DOHH2 (cell line): ENCODE measurements at regions not wholly inside any gene's neighbourhood (a gene's known extent, or its start where the extent isn't known, plus 50 kb on each side); places are given as distances from the start of the nearest gene placed in this dataset.

Source experiments
- H3F3A ChIP-seq: fragments of 200-600 bp; sonication (generic), shearing (Covaris generic); 2 replicates; pipeline ENCODE4 v1.6.0; 2016; ENCODE audit warnings: antibody characterized with exemption, mild to moderate bottlenecking; ENCODE audit not compliant: control insufficient read depth, insufficient read depth
- H3K27ac ChIP-seq: fragments of 200-600 bp; sonication (generic); 2 replicates; pipeline ENCODE4 v1.5.1; 2014; ENCODE audit warnings: low read depth, mild to moderate bottlenecking, low read length, moderate library complexity
- H3K27me3 ChIP-seq: fragments of 200-600 bp; sonication (generic); 2 replicates; pipeline ENCODE4 v1.6.1; 2014; ENCODE audit warnings: mild to moderate bottlenecking, low read length, mixed read lengths; ENCODE audit not compliant: control insufficient read depth
- H3K36me3 ChIP-seq: fragments of 200-600 bp; sonication (generic); 2 replicates; pipeline ENCODE4 v1.6.1; 2014; ENCODE audit warnings: mild to moderate bottlenecking, low read length, moderate library complexity, mixed read lengths; ENCODE audit not compliant: control insufficient read depth
- H3K4me1 ChIP-seq: fragments of 200-600 bp; sonication (generic); 2 replicates; pipeline ENCODE4 v1.6.1; 2014; ENCODE audit warnings: mild to moderate bottlenecking, low read length, mixed read lengths; ENCODE audit not compliant: control insufficient read depth
- H3K4me2 ChIP-seq: fragments of 200-600 bp; sonication (generic); 2 replicates; pipeline ENCODE4 v1.6.0; 2014; ENCODE audit warnings: mild to moderate bottlenecking, low read length, moderate library complexity
- H3K4me3 ChIP-seq: fragments of 200-600 bp; sonication (generic); 2 replicates; pipeline ENCODE4 v1.5.1; 2014; ENCODE audit warnings: mild to moderate bottlenecking, low read length, mixed read lengths
- H3K79me2 ChIP-seq: fragments of 200-600 bp; sonication (generic); 2 replicates; pipeline ENCODE4 v1.6.1; 2014; ENCODE audit warnings: mild to moderate bottlenecking, low read length, mixed read lengths; ENCODE audit not compliant: control insufficient read depth
- H3K9me2 ChIP-seq: fragments of 200-600 bp; sonication (generic); replicated peaks from 2 replicates; pipeline ENCODE4 v1.6.1; 2014; ENCODE audit warnings: mild to moderate bottlenecking, low read length, mixed read lengths; ENCODE audit not compliant: control insufficient read depth
- H3K9me3 ChIP-seq: fragments of 200-600 bp; sonication (generic); 2 replicates; pipeline ENCODE4 v1.6.1; 2014; ENCODE audit warnings: antibody characterized with exemption, low read length, mixed read lengths; ENCODE audit not compliant: control insufficient read depth, insufficient read depth
- H4K20me1 ChIP-seq: fragments of 200-600 bp; sonication (generic); 2 replicates; pipeline ENCODE4 v1.6.0; 2014; ENCODE audit warnings: low read depth, mild to moderate bottlenecking, antibody characterized with exemption, low read length, moderate library complexity; ENCODE audit not compliant: control insufficient read depth, insufficient read depth
- EZH2phosphoT487 ChIP-seq: fragments of 200-600 bp; sonication (generic); IDR thresholded peaks from 2 replicates; pipeline ENCODE4 v1.6.1; 2017; ENCODE audit warnings: borderline replicate concordance, mild to moderate bottlenecking, antibody characterized with exemption, low read length, moderate library complexity, mixed read lengths
- TF ChIP-seq, protein P1 (sequence below): fragments of 200-600 bp; sonication (generic); IDR thresholded peaks from one replicate; pipeline ENCODE4 v1.5.1; 2014; ENCODE audit warnings: antibody characterized with exemption, mild to moderate bottlenecking, low read depth, low read length; ENCODE audit not compliant: poor library complexity, severe bottlenecking

DNA sequence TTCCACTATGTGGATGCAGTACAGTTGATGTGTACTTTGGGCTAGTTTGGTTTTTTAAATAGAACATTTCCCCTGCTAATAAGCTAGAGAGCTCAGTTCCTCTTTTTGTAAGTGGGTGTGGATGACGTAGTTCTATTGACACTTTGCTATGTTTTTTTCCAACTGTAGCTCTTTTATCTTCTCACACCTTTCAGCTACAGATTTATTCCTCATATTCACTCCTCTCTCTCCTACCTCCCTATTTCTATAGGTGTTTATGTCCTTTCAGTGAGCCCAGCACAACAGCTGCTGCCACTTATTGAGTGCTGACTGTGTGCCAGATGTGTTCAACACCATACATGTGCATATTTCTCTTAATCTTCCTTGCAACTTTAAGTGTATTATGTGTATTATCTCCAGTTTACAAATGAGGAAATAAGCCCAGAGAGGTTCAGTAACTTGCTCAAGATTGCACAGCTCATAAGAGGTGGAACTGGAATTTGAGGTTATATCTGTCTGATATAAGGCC, 215.7 kb downstream of the SEMA6A start:
- H4K20me1 ChIP-seq, result no peaks in the 10 kb centered on the region
- peaks cover 4% of the 10 kb centered on the region; the same call in 1 of the 2 replicates for H3K9me3 ChIP-seq
- H3K9me2 ChIP-seq, result no peaks in the 10 kb centered on the region
- no peaks in the 10 kb centered on the region for H3K79me2 ChIP-seq
- peaks cover 2% of the 10 kb centered on the region; the same call in 1 of the 2 replicates for H3F3A ChIP-seq
- H3K4me2 ChIP-seq, result peak overlapping the region; percentile 54
- TF ChIP-seq EZH2phosphoT487, result no peak
- TF ChIP-seq, protein P1, sequence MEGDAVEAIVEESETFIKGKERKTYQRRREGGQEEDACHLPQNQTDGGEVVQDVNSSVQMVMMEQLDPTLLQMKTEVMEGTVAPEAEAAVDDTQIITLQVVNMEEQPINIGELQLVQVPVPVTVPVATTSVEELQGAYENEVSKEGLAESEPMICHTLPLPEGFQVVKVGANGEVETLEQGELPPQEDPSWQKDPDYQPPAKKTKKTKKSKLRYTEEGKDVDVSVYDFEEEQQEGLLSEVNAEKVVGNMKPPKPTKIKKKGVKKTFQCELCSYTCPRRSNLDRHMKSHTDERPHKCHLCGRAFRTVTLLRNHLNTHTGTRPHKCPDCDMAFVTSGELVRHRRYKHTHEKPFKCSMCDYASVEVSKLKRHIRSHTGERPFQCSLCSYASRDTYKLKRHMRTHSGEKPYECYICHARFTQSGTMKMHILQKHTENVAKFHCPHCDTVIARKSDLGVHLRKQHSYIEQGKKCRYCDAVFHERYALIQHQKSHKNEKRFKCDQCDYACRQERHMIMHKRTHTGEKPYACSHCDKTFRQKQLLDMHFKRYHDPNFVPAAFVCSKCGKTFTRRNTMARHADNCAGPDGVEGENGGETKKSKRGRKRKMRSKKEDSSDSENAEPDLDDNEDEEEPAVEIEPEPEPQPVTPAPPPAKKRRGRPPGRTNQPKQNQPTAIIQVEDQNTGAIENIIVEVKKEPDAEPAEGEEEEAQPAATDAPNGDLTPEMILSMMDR, result no peak
- peak overlapping the region; percentile 50 for H3K27ac ChIP-seq
- H3K36me3 ChIP-seq, result peaks cover 5% of the 10 kb centered on the region; the same call in 1 of the 2 replicates
- peaks cover 21% of the 10 kb centered on the region for H3K4me1 ChIP-seq
- no peaks in the 10 kb centered on the region for H3K27me3 ChIP-seq
- peak overlapping the region; percentile 27; the same call in 1 of the 2 replicates for H3K4me3 ChIP-seq

DNA sequence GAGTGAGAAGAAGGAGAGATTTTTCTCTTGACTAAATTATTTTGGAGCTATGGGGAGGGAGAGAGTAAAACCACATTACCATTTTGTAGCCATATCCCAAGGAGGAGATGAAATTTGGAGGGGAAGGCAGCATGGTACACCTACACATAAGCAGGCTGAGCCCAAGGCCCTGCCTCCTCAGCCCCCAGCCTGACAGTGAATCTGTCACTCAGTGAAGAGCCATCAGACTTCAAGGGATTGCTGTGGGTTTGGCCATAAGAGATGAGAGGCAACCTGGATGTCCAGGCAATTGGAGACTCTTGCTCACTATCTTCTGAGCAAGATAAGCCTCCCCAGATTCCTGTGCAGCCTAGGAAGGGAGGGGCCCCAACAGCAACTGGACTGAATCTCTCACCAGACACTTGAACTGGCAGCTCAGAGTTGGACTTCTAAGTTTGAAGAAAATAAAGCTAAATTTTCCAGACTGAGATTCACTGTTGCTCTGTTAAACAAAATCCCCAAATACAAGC, 216.6 kb downstream of the SEMA6A start:
- no peaks in the 10 kb centered on the region for H3K27me3 ChIP-seq
- peaks cover 21% of the 10 kb centered on the region for H3K4me1 ChIP-seq
- peaks cover 5% of the 10 kb centered on the region; the same call in 1 of the 2 replicates for H3K36me3 ChIP-seq
- H3K79me2 ChIP-seq, result no peaks in the 10 kb centered on the region
- H3F3A ChIP-seq, result peaks cover 2% of the 10 kb centered on the region; the same call in 1 of the 2 replicates
- H3K4me2 ChIP-seq, result peak overlapping the region; percentile 54
- peak overlapping the region; percentile 27; the same call in 1 of the 2 replicates for H3K4me3 ChIP-seq
- H3K9me2 ChIP-seq, result no peaks in the 10 kb centered on the region
- H3K9me3 ChIP-seq, result peaks cover 6% of the 10 kb centered on the region; the same call in 1 of the 2 replicates
- H3K27ac ChIP-seq, result peak overlapping the region; percentile 50
- TF ChIP-seq EZH2phosphoT487, result no peak
- TF ChIP-seq, protein P1, result no peak
- H4K20me1 ChIP-seq, result no peaks in the 10 kb centered on the region

DNA sequence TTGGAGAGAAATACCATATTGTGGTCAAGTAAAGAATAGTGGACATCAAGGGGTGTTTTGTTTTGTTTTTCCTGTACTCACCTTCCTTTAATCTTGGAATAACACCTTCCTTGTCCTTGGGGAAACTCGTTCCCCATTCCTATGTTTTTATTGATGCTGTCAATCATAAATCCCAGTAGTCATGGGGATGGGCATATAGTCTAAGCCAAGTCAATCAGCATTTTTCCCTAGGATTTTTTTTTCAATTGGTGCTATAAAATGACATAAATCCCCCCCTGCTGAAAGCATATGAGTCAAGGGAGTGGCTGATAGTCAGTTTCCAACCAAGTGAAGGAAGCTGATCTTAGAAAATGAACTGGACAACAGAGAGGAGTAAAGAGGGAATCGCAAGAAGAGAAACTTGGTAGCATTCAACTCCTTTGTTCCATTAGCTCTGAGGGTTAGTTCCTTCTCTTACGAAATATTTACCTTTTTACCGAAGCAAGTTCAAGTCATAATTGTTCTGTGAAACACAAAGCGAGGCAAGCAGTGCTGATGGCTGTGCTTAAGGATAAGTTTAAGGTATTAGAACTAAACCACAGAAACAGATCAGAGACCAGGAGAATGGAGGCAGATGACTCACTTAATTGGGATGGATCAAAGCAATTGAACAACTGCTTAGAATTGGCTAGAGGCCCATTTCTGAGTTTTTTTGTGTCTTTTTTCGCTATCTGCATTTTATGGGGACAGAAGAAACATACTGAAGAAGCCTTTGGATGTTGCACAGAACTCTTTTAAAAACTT, 218.6 kb downstream of the SEMA6A start:
- no peak overlapping the region for H3K4me2 ChIP-seq
- H3K79me2 ChIP-seq, result no peaks in the 10 kb centered on the region
- H3K4me1 ChIP-seq, result peaks cover 21% of the 10 kb centered on the region
- TF ChIP-seq EZH2phosphoT487, result no peak
- TF ChIP-seq, protein P1, result no peak
- no peak overlapping the region for H3K27ac ChIP-seq
- H3F3A ChIP-seq, result peaks cover 2% of the 10 kb centered on the region; the same call in 1 of the 2 replicates
- H3K9me2 ChIP-seq, result no peaks in the 10 kb centered on the region
- no peaks in the 10 kb centered on the region for H4K20me1 ChIP-seq
- H3K36me3 ChIP-seq, result no peaks in the 10 kb centered on the region; the same call in 1 of the 2 replicates
- no peak overlapping the region for H3K4me3 ChIP-seq
- no peaks in the 10 kb centered on the region for H3K27me3 ChIP-seq
- H3K9me3 ChIP-seq, result peaks cover 6% of the 10 kb centered on the region; the same call in 1 of the 2 replicates
